ENCODE measurements at regions not wholly inside any gene's neighbourhood (a gene's known extent, or its start where the extent isn't known, plus 50 kb on each side); places are given as distances from the start of the nearest gene placed in this dataset.

DNA sequence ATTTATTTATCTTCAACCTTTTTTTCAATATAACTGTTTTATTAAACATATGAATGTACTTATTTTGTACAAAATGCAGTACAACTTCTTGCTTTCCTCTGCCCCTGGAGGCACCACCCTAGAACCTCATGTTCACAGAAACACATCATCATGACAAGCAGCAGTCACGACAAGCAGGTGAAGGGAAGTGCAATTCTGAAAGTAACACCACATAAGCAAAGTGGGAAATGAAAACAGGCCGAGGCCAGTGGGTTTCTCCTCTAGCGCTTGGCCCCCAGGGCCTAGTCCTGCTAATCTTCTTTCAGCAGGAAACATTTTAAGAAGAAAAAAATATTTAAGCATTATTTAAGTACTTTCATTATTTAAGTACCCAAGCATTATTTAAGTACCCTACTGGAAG lies 598.1 kb downstream of the SH2D4B start (continued):
- TF ChIP-seq CBX8 (IDR thresholded peaks at IDR 0.05; ENCODE audit: borderline replicate concordance, low read depth, low read length) = no peak

- ChIA-PET POLR2A (ENCODE audit: partially characterized antibody) (no interaction called here), CTCF (ENCODE audit: partially characterized antibody) (no interaction called here)
- Histone ChIP-seq H3K23ac (ENCODE audit: insufficient read length) (no peak overlapping the region), H2BK12ac (ENCODE audit: low read depth, low read length) (no peak overlapping the region), H3K14ac (ENCODE audit: insufficient read length) (no peak overlapping the region), H3K36me3 (ENCODE audit: control insufficient read depth in 2 of 4, insufficient read depth in 4 of 4, low read length in 3 of 4) (no peaks in the 10 kb centered on the region), H2BK20ac (ENCODE audit: low read length) (no peak overlapping the region), H3K4ac (replicated peaks; ENCODE audit: insufficient read length, low read depth, low read length) (no peak overlapping the region), H3K9ac (replicated peaks in 1 of 4; ENCODE audit: extremely low read depth in 1 of 4, low read depth in 3 of 4, low read length in 3 of 4) (no peak overlapping the region), H3K56ac (replicated peaks; ENCODE audit: insufficient read length, low read depth, low read length) (no peak overlapping the region), H2BK5ac (ENCODE audit: low read depth, low read length) (no peak overlapping the region), H3K9me3 (ENCODE audit: insufficient read depth in 2 of 2, low read depth in 1 of 2, low read length in 1 of 2) (no peaks in the 10 kb centered on the region), H4K8ac (ENCODE audit: extremely low read depth, insufficient read depth, low read length) (no peak overlapping the region), H2AFZ (ENCODE audit: low read length) (no peak overlapping the region), H3K27me3 (replicated peaks in 1 of 4; ENCODE audit: control insufficient read depth in 3 of 4, extremely low read depth in 1 of 4, insufficient read depth in 3 of 4, low read length in 3 of 4) (no peaks in the 10 kb centered on the region), H3K23me2 (ENCODE audit: low read depth, low read length) (no peaks in the 10 kb centered on the region), H3K79me1 (ENCODE audit: low read depth, low read length) (no peaks in the 10 kb centered on the region), H2BK120ac (replicated peaks; ENCODE audit: low read depth, low read length) (no peak overlapping the region), H3K27ac (ENCODE audit: low read depth, low read length) (no peak overlapping the region), H3K79me2 (ENCODE audit: control insufficient read depth in 1 of 2, insufficient read depth in 2 of 2, low read length in 2 of 2) (no peaks in the 10 kb centered on the region), H3K4me1 (replicated peaks in 1 of 4; ENCODE audit: control insufficient read depth in 3 of 4, insufficient read depth in 4 of 4, low read length in 3 of 4) (no peaks in the 10 kb centered on the region), H2AK5ac (ENCODE audit: low read depth, low read length) (no peak overlapping the region), H3K4me3 (ENCODE audit: extremely low read depth in 1 of 4, insufficient read depth in 2 of 4, low read depth in 3 of 4, low read length in 4 of 4) (no peak overlapping the region), H4K20me1 (replicated peaks in 1 of 2; ENCODE audit: control insufficient read depth in 1 of 2, insufficient read depth in 2 of 2, low read length in 2 of 2) (no peaks in the 10 kb centered on the region), H3K4me2 (ENCODE audit: insufficient read depth in 1 of 2, low read depth in 2 of 2, low read length in 2 of 2) (no peak overlapping the region), H2BK15ac (ENCODE audit: low read length) (no peak overlapping the region), H4K91ac (replicated peaks; ENCODE audit: insufficient read length, low read length) (no peak overlapping the region), H4K5ac (ENCODE audit: insufficient read length, low read depth, low read length) (no peak overlapping the region), H3K18ac (ENCODE audit: extremely low read depth, low read length) (no peak overlapping the region)
- DNase-seq (ENCODE audit: low read depth in 1 of 2, low spot score in 2 of 2) (no peak), FAIRE-seq (no peak)
- TF ChIP-seq EGR1 (IDR thresholded peaks at IDR 0.05; ENCODE audit: borderline replicate concordance, low read depth, low read length) (no peak), CREB1 (IDR thresholded peaks at IDR 0.05) (no peak), JUND (IDR thresholded peaks at IDR 0.05; ENCODE audit: low read length) (no peak), KDM1A (IDR thresholded peaks at IDR 0.05; ENCODE audit: borderline replicate concordance, low read length) (no peak), YY1 (IDR thresholded peaks at IDR 0.05; ENCODE audit: low read depth, low read length) (no peak), POU5F1 (IDR thresholded peaks at IDR 0.05; ENCODE audit: low read depth, low read length) (no peak)
- whole genome bisulfite sequencing, 2 experiments (ENCODE audit: extremely low coverage in 1 of 2, insufficient coverage in 1 of 2, insufficient read length in 1 of 2, insufficient replicate concordance in 2 of 2, low coverage in 1 of 2, low lambda C conversion rate in 2 of 2, missing lambda C conversion rate in 1 of 2) = 89% methylated on average over 2 of the region's 2 CpGs; no CpG with 5 or more reads in 1 of the 2 experiments
Measured at GRCh38 chr10:81136261-81136660, 598.6 kb downstream of the SH2D4B start.
